HG03196 (cell line): ENCODE measurements at regions not wholly inside any gene's neighbourhood (a gene's known extent, or its start where the extent isn't known, plus 50 kb on each side); places are given as distances from the start of the nearest gene placed in this dataset.
A peak's percentile ranks its signal among the peaks of the same experiment; 100 is the strongest.
"Not testable (repeated sequence)": the region's sequence is repeated elsewhere in the genome, so short reads cannot be mapped to it uniquely, and the experiment has no call there.

Experiments
- ATAC-seq: cut with Tn5 transposase; IDR thresholded peaks from one replicate; pipeline ENCODE4 v1.9.1; 2021; ENCODE audit not compliant: unreplicated experiment

DNA sequence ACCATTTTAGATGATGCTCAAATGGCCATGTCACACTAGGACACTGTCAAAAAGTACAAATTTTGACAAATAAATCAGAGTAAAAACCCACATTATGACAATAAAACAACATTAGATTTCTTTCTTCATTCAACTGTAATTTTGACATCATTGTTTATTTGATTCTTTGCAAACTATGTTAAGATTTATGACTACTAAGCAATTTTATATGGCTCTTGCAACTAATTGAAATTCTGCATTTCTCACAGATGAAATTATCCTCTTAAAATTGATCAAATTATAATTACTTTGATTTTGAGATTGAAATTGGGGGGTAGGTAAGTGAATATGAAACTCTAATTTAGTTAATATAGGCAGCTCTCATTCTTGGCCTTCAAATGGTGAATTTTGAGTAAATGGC is 59.8 kb downstream of the ATOH1 start:
- ATAC-seq = no peak

DNA sequence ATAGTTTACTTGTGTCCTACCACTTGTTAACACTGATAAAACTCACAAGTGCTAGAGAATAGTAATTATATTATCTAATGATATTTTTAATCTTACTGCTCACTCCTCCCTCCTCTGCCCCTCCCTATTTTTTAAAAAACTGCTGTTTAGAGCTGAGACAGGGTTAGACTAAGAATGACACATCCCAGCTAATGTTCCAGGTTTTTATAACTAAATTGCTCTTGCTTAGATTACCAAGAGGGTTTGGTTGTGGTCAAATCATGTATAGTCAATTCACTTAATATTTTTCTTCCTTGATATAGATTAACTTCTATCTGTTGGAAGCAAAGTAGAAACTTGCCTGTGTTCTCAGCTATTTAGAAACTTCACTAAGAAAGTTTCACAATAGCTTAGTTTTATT is 60.2 kb downstream of the ATOH1 start:
- no peak for ATAC-seq

- ATAC-seq = no peak
Measured at GRCh38 chr4:93891244-93891643, 62.7 kb downstream of the ATOH1 start.

GRCh38 chr4:93894995-93895394 is 66.4 kb downstream of the ATOH1 start:
- ATAC-seq = no peak

GRCh38 chr4:93896516-93896915 is 68.0 kb downstream of the ATOH1 start:
- no peak for ATAC-seq

DNA sequence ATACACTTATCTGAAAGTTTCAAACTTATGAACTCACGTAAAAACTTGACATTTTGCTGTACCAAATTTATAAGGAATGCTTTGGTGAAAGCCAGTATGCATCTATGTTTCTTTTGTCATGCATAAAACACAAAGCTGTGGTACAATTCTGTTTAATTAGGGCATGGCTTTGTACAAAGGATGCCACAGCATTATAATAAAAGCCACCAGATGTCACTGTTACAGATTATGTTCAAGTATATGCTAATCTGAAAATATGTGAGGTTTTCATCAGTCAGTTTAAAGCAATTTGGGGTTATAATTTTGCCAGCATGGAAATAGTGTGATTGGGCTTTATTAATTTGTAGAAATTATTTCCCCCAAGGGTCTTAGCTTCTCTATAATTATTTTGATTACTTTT is 69.0 kb downstream of the ATOH1 start:
- no peak for ATAC-seq

DNA sequence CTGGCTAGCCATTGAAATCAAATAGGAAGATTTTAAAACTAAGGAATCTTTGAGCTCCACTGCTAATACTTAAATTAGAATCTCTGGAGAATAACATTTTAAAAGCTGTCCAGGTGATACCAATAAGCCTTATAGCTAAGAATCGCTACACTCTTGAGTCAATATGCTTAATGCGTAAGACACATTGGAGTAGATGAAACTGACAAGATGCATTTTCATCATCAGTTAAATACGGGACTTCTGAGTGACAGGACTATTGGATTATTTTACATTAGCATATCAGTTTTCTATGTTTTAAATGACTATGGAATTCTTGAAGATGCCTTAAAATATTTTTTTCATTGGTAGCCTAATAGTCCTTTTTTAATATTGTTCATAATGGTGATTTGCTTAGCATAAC is 80.2 kb downstream of the ATOH1 start:
- no peak for ATAC-seq

- no peak for ATAC-seq
Measured at GRCh38 chr4:93911671-93912070, 83.1 kb downstream of the ATOH1 start.

- no peak for ATAC-seq
Measured at GRCh38 chr4:93912146-93912545, 83.6 kb downstream of the ATOH1 start.

- ATAC-seq = no peak
Measured at GRCh38 chr4:93918856-93919255, 90.3 kb downstream of the ATOH1 start.

DNA sequence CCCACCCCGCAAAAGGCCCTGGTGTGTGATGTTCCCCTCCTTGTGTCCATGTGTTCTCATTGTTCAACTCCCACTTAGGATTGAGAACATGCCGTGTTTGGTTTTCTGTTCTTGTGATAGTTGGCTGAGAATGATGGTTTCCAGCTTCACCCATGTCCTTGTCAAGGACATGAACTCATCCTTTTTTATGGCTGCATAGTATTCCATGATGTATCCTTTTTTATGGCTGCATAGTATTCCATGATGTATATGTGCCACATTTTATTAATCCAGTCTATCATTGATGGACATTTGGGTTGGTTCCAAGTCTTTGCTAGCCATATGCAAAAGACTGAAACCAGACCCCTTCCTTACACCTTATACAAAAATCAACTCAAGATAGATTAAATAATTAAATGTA is 95.0 kb downstream of the ATOH1 start:
- ATAC-seq = not testable (repeated sequence)

DNA sequence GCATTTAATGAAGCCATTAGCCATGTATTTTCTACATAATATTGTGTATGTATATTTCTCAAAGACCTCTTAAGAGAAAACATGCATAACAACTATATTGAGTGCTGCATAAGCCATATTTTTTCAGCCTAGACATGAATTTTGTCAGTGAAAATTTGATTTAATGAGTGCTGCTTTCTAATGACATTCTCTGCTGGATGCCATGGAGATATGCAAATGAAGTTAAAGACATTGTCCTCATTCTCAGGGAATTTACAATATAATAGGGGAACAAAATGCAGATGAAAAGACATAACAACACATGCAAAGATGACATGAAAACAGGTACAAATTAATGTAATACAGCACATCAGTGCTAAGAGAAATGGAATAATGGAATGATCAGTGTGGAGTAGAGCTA is 118.7 kb downstream of the ATOH1 start:
- no peak for ATAC-seq

- ATAC-seq = not testable (repeated sequence)
Measured at GRCh38 chr4:93950239-93950638, 121.7 kb downstream of the ATOH1 start.

GRCh38 chr4:93957186-93957585 is 128.6 kb downstream of the ATOH1 start:
- no peak for ATAC-seq

- no peak for ATAC-seq
Measured at GRCh38 chr4:93960450-93960849, 131.9 kb downstream of the ATOH1 start.

GRCh38 chr4:93960916-93961315 is 132.4 kb downstream of the ATOH1 start:
- ATAC-seq = no peak

GRCh38 chr4:93981594-93981993 is 153.0 kb downstream of the ATOH1 start:
- ATAC-seq = no peak

DNA sequence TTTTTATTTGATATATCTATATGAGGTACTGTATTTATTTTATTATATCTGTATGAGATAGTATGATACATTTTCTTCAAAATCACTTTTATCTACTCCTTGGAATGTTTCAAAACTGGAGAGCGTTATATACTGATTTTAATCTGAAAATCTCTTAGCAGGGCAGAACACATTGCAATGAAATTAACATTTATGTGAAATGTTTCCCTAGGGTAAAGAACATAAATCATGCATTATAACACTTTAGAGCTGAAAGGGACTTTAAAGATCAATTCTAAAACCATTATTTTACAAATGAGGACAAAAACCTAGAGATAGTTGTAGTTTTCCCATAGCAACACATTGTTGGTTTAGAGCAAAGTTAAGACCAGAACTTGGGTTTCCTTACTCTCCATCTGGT is 153.7 kb downstream of the ATOH1 start:
- no peak for ATAC-seq

DNA sequence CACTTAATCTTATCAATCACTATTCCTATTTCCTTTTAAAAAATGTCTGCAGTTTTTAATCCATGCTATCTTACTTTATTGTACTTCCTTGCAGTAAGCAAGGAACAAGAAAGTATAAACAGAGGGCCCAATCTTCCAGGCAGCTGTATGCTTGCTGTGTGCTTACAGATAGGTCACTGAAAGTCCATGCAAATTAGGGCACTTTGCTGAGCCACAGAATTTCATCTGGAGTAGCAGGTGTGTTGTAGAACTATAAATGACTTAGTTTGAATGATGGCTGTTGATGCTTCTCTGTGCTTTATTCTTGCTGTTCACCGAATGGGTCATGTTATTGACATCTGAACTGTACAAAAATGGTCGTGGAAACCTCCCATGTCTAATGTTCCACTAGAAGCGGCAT is 154.6 kb downstream of the ATOH1 start:
- ATAC-seq = peak; percentile 92

DNA sequence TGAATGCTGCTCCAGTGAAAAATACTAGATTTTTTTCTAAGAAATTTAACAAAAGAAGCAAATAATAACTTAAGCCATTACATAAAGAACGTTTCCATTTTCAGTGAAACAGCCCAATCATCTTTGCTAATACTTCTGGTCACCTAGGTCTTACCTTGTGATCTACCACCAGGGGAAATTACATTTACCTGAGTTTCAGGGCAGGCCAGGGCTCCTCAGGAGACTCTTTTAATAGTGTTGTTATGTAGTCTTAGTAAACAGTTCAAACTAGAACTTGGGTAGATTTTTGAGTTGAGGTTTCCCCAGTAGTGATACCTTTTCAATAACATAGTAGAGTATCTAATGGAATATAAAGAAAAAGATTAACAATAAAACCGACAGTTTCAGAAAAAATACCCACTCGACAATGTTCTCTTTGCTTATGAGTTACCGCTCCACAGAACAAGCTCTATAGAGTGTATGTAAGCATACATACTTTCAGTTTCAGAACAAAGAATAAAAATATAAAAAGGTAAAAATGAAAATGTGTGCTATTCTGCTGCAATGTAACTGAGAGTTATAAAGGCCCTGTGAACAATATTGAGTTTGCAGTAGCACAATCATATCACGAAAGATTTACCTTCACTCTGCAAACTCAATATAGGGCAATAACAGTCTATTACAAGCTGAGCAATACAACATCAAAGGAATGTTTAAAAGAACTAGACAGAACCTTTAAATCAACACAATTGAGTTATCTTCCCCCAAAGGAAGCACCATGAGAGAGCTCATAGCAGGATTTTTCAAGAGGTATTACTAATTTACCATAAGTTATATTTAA is 165.8 kb downstream of the ATOH1 start:
- no peak for ATAC-seq

DNA sequence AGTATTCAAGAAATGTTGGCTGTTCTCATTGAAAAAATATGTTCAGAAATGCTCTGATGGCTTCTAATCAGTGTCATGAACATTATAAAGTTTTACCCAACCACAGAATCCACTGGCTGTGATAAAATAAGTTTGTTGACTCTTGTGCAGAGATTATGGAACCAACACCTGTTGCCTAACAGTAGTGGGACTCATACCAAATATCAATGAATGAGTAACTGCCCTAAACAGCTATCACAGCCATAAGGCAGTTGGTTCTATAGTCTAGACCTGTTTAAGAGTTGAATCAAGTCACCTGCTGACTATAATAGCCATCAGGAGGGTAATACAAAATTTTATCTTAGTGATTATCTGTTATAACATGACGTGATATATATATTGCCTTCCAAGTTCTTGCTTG is 168.3 kb downstream of the ATOH1 start:
- no peak for ATAC-seq

DNA sequence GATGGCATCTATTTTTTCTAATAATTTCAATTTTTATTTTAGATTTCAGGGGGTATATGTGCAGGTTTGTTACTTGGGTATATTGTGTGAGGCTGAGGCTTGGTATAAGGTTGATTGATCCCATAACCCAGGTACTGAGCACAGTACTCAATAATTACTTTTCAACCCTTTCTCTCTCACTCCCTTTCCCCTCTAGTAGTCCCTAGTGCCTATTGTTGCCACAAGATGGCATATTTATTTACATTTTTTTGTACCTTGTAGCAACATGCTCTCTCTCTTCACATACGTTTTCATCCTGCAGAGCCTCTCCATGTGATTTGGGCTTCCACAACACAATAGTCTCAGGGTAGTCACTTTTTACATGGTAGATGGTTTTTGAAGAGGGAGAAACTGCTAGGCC is 172.0 kb downstream of the ATOH1 start:
- no peak for ATAC-seq

GRCh38 chr4:94006932-94007331 is 178.4 kb downstream of the ATOH1 start:
- ATAC-seq = no peak
